ENCODE measurements at regions not wholly inside any gene's neighbourhood (a gene's known extent, or its start where the extent isn't known, plus 50 kb on each side); places are given as distances from the start of the nearest gene placed in this dataset.

DNA sequence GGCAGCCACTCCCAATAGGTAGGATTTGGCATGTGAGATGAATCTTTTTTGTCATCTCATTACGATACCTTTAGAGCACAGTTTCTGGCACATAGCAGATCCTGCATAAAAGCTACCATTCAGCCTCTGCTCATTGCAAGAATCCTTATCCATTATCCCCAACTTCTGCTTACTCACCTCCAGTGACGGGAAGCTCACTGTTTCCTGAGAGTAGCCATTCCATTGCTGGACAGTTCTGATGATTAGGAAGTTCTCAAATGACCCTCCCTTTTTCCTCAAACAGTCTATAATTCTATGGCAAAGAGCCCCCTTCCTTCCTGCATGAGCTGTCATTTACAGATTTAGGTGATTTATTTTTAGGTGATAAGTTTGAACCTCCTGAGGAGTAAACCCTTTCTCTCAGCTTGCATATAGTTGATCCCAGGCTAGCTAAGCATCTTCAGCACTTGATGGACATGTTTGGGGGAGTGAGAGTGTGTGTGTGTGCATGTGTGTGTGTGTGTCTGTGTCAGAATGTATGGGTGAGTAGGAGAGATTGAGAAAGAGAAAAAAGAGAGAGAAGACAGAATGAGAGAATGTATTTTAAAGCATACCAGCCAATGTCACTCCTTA lies 109.7 kb downstream of the LSM3 start:
- TF ChIP-seq, protein P1, sequence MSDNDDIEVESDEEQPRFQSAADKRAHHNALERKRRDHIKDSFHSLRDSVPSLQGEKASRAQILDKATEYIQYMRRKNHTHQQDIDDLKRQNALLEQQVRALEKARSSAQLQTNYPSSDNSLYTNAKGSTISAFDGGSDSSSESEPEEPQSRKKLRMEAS (IDR thresholded peaks at IDR 0.05; ENCODE audit: low read depth, low read length), result no peak
- no peak for TF ChIP-seq POLR2A (IDR thresholded peaks at IDR 0.05; ENCODE audit: extremely low read depth, insufficient read length)
- TF ChIP-seq, protein P2, sequence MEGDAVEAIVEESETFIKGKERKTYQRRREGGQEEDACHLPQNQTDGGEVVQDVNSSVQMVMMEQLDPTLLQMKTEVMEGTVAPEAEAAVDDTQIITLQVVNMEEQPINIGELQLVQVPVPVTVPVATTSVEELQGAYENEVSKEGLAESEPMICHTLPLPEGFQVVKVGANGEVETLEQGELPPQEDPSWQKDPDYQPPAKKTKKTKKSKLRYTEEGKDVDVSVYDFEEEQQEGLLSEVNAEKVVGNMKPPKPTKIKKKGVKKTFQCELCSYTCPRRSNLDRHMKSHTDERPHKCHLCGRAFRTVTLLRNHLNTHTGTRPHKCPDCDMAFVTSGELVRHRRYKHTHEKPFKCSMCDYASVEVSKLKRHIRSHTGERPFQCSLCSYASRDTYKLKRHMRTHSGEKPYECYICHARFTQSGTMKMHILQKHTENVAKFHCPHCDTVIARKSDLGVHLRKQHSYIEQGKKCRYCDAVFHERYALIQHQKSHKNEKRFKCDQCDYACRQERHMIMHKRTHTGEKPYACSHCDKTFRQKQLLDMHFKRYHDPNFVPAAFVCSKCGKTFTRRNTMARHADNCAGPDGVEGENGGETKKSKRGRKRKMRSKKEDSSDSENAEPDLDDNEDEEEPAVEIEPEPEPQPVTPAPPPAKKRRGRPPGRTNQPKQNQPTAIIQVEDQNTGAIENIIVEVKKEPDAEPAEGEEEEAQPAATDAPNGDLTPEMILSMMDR (IDR thresholded peaks at IDR 0.05; ENCODE audit: low read depth, low read length), result no peak

Measured in NB4 (cell line).